ENCODE measurements at regions not wholly inside any gene's neighbourhood (a gene's known extent, or its start where the extent isn't known, plus 50 kb on each side); places are given as distances from the start of the nearest gene placed in this dataset.

DNA sequence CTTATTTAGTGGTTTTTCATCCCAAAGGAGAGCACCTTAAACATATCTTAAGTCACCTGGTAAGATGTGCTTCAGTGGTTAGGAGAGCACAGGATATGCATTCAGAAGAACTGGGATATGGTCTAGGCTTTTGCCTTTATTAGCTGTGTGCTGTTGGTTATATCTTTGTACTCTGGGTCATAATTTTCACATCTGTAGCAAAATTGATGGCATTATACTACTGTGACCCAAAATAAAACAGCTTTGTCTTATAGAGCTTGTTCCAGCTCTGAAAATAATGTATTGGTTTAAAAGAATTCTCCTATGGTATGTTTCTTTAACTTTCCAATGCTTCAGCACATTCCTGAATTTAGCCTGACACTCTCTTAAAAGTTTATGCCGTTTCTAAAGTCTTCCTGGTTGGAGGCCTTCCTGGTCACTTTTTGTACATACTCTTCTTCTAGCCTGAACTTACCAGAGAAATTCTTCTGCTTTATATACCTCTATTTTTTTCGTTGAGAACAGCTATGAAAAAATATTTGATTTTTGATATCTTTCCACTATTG is 337.1 kb upstream of the MPDZ start:
- POLR2A ChIA-PET: no interaction called here
- Histone ChIP-seq H3K27ac (ENCODE audit: extremely low read depth, low read depth, low read length) (no peak overlapping the region), H3K4me3 (ENCODE audit: low read depth, low read length) (no peak overlapping the region), H3K4me1 (ENCODE audit: control insufficient read depth, insufficient read depth, low read length) (no peaks in the 10 kb centered on the region), H3K36me3 (ENCODE audit: control insufficient read depth in 2 of 2, insufficient read depth in 1 of 2, low read length in 2 of 2) (no peaks in the 10 kb centered on the region), H3K9me3 (ENCODE audit: control insufficient read depth, insufficient read depth, low read depth, low read length) (no peaks in the 10 kb centered on the region)
- TF ChIP-seq, protein P1, sequence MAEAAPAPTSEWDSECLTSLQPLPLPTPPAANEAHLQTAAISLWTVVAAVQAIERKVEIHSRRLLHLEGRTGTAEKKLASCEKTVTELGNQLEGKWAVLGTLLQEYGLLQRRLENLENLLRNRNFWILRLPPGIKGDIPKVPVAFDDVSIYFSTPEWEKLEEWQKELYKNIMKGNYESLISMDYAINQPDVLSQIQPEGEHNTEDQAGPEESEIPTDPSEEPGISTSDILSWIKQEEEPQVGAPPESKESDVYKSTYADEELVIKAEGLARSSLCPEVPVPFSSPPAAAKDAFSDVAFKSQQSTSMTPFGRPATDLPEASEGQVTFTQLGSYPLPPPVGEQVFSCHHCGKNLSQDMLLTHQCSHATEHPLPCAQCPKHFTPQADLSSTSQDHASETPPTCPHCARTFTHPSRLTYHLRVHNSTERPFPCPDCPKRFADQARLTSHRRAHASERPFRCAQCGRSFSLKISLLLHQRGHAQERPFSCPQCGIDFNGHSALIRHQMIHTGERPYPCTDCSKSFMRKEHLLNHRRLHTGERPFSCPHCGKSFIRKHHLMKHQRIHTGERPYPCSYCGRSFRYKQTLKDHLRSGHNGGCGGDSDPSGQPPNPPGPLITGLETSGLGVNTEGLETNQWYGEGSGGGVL (tag by site-specific recombination; IDR thresholded peaks at IDR 0.05): no peak
- TF ChIP-seq, protein P2, sequence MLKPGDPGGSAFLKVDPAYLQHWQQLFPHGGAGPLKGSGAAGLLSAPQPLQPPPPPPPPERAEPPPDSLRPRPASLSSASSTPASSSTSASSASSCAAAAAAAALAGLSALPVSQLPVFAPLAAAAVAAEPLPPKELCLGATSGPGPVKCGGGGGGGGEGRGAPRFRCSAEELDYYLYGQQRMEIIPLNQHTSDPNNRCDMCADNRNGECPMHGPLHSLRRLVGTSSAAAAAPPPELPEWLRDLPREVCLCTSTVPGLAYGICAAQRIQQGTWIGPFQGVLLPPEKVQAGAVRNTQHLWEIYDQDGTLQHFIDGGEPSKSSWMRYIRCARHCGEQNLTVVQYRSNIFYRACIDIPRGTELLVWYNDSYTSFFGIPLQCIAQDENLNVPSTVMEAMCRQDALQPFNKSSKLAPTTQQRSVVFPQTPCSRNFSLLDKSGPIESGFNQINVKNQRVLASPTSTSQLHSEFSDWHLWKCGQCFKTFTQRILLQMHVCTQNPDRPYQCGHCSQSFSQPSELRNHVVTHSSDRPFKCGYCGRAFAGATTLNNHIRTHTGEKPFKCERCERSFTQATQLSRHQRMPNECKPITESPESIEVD (tag by site-specific recombination; IDR thresholded peaks at IDR 0.05): no peak
- TF ChIP-seq ZNF155 (tag by site-specific recombination; IDR thresholded peaks at IDR 0.05): no peak
- TF ChIP-seq ZNF658 (tag by site-specific recombination; IDR thresholded peaks at IDR 0.05): no peak
- TF ChIP-seq, protein P3, sequence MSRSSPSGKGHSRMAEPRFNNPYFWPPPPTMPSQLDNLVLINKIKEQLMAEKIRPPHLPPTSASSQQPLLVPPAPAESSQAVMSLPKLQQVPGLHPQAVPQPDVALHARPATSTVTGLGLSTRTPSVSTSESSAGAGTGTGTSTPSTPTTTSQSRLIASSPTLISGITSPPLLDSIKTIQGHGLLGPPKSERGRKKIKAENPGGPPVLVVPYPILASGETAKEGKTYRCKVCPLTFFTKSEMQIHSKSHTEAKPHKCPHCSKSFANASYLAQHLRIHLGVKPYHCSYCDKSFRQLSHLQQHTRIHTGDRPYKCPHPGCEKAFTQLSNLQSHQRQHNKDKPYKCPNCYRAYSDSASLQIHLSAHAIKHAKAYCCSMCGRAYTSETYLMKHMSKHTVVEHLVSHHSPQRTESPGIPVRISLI (tag by site-specific recombination; IDR thresholded peaks at IDR 0.05): no peak
- TF ChIP-seq ZNF184 (tag by site-specific recombination; IDR thresholded peaks at IDR 0.05): no peak
- no peak for TF ChIP-seq ZNF138 (tag by site-specific recombination; IDR thresholded peaks at IDR 0.05; ENCODE audit: borderline replicate concordance)
- no peak for TF ChIP-seq ZBTB6 (tag by site-specific recombination; IDR thresholded peaks at IDR 0.05)
- TF ChIP-seq ZNF701 (tag by site-specific recombination; IDR thresholded peaks at IDR 0.05): no peak
- no peak for TF ChIP-seq MYNN (tag by site-specific recombination; IDR thresholded peaks at IDR 0.05; ENCODE audit: borderline replicate concordance)
- TF ChIP-seq ZBTB20 (tag by site-specific recombination; IDR thresholded peaks at IDR 0.05): no peak
- no peak for TF ChIP-seq ZNF112 (tag by site-specific recombination; IDR thresholded peaks at IDR 0.05)
- no peak for TF ChIP-seq ZNF623 (tag by site-specific recombination; IDR thresholded peaks at IDR 0.05)
- TF ChIP-seq, protein P4, sequence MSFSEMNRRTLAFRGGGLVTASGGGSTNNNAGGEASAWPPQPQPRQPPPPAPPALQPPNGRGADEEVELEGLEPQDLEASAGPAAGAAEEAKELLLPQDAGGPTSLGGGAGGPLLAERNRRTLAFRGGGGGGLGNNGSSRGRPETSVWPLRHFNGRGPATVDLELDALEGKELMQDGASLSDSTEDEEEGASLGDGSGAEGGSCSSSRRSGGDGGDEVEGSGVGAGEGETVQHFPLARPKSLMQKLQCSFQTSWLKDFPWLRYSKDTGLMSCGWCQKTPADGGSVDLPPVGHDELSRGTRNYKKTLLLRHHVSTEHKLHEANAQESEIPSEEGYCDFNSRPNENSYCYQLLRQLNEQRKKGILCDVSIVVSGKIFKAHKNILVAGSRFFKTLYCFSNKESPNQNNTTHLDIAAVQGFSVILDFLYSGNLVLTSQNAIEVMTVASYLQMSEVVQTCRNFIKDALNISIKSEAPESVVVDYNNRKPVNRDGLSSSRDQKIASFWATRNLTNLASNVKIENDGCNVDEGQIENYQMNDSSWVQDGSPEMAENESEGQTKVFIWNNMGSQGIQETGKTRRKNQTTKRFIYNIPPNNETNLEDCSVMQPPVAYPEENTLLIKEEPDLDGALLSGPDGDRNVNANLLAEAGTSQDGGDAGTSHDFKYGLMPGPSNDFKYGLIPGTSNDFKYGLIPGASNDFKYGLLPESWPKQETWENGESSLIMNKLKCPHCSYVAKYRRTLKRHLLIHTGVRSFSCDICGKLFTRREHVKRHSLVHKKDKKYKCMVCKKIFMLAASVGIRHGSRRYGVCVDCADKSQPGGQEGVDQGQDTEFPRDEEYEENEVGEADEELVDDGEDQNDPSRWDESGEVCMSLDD (tag by site-specific recombination; IDR thresholded peaks at IDR 0.05): no peak
- TF ChIP-seq, protein P5, sequence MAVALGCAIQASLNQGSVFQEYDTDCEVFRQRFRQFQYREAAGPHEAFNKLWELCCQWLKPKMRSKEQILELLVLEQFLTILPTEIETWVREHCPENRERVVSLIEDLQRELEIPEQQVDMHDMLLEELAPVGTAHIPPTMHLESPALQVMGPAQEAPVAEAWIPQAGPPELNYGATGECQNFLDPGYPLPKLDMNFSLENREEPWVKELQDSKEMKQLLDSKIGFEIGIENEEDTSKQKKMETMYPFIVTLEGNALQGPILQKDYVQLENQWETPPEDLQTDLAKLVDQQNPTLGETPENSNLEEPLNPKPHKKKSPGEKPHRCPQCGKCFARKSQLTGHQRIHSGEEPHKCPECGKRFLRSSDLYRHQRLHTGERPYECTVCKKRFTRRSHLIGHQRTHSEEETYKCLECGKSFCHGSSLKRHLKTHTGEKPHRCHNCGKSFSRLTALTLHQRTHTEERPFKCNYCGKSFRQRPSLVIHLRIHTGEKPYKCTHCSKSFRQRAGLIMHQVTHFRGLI (tag by site-specific recombination; IDR thresholded peaks at IDR 0.05): no peak
- no peak for TF ChIP-seq ZNF169 (tag by site-specific recombination; IDR thresholded peaks at IDR 0.05)
- no peak for TF ChIP-seq ZNF132 (tag by site-specific recombination; IDR thresholded peaks at IDR 0.05; ENCODE audit: borderline replicate concordance)
- TF ChIP-seq ZNF560 (tag by site-specific recombination; IDR thresholded peaks at IDR 0.05; ENCODE audit: borderline replicate concordance): no peak
- no peak for TF ChIP-seq SALL2 (tag by site-specific recombination; IDR thresholded peaks at IDR 0.05; ENCODE audit: borderline replicate concordance)
- no peak for TF ChIP-seq ZNF416 (tag by site-specific recombination; IDR thresholded peaks at IDR 0.05)
- CTCF ChIA-PET: no interaction called here

All from HEK293 (cell line).